ENCODE measurements at regions not wholly inside any gene's neighbourhood (a gene's known extent, or its start where the extent isn't known, plus 50 kb on each side); places are given as distances from the start of the nearest gene placed in this dataset.
"Not testable (repeated sequence)": the region's sequence is repeated elsewhere in the genome, so short reads cannot be mapped to it uniquely, and the experiment has no call there.

DNA sequence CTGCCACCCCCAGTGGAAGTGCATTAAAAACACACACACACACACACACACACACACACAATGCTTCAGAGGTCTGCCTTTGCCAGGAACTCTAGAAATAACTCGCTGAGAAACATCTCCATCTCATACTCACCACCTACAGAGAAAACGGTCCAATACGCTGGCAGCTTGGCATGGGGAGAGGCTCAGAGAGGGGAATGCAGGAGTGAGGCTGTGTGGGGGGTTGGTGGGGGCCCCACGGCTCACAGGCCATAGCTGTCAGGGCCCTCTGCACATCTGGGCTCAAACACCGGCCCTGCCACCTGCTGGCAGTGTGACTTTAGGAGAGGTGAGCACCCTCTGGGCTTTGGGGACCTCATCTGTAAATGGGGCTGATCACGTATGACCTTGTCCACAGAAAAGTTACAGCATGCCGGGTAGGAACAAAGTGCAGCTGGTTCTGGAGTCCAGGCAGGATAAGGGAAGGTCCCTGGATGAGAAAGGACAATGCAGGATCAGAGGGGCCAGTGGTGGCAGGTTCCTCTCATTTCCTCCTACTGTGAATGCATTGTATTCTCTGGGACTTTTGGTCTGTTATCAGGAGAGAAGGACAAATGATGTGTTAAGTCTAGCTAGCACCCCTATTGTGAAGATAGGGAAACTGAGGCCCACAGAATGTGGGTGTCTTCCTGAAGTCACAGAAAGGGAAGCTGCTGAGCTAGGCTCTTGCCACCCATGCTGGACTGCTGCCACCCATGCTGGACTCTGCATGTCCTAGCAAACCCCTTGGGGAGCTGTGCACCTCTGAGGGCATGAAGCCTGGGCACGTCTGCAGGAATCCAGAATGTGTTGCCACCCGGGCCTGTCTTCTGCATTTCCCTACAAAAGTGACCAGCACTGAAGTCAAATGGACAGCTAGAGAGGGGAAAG, 404.6 kb downstream of the RPS24 start:
- DNase-seq (ENCODE audit: low spot score) = no peak

DNA sequence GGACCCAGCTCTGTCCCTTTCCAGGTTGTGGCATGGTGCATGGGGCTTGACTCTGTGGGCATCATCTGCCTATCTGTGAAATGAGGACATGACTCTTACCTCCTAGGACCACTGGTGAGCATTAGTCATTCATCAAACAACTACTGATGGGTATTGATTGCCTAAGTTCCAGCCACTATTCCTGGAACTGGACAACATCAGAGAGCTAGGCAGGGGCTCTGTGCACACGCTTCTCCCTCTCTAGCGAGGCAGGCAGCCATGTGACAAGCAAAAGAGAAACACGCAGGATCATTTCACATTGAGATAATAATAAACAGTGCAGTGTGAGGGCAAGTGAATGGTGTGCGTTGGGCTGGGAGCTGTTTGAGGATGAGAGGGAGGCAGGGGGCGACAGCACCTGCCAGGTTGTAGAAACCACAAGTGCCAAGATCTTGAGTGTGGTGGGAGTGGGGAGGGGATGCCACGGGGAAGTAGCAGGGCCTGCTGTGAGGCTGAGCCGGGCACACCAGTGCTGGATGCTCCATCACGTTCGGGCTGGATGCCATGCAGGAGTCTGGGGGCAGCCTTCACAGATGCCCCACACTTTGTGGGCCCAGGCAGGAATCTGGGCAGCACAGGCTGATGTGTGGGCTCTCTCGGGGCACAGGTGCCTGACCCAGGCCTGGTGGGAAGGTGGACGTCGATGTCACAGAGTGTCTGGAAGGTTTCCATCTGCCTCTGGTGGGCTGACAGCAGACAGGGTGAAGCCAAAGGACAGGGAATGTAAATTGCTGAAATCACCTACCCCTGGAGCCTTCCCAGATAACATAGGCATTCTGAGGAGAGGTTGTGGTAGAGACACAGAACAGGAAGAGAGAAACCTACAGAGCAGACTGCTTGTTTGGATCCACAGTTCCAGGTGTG, 405.5 kb downstream of the RPS24 start:
- DNase-seq (ENCODE audit: low spot score) = no peak

DNA sequence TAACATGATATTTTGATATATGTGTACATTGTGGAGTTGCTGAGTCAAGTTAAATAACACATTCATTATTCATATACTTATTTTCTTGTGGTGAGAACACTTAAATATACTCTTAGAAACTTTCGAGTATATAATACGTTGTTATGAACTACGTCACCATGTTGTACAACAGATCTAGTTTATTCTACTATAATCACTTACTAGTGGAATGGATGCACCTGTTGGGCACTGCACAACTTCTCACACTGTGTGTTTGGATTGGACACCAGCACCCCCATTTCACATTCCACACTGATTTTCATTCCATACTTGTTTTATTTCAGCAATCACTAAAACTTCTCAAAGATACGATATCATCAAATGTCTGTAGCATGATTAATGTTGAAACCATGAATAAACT, 407.3 kb downstream of the RPS24 start:
- no peak for DNase-seq (ENCODE audit: low spot score)

DNA sequence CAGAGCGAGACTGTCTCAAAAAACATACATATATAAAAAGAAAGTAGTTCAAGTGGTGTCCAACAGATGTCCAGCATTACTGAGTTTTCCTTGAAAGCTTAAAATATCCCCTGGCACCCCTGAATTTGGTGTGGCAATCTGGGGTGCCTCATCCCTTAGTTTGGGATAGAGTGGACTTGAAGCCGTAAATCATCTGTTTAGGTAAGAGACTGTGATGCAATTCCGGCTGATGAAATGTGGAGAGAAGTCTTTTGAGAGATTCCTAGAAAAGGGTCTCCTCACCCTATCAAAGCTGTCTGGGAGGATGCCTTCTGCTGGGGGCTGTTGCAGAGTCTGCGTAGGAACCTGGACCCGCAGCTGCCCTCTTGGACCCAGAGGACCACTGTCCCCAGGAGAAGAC, 408.0 kb downstream of the RPS24 start:
- DNase-seq (ENCODE audit: low spot score) = no peak

DNA sequence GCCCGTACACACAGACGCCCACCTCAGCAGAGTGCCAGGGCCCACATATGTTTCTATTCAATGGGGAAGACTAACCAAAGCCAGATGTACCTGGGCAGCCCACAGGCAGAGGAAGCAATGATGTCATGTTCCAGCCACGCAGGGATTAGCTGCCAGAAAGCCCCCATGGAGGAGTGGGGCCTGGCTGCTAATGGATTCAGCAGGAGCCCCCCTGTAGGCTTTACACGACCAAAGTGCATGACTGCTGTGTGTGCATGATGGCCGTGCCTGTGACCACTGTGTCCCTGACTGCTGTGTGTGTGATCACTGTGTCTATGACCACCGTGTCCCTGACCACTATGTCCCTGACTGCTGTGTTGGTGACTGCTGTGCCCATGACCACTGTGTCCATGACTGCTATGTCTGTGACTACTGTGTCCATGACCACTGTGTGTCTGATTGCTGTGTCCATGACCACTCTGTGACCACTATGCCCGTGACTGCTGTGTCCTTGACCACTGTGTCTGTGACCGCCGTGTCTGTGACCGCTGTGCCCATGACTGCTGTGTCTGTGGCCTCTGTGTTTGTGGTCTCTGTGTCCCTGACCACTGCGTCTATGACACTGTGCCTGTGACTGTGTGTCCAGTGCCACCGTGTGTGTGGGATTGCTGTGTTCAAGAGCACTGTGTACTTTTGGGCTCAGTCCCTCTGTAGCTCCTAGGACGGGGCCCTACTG, 409.3 kb downstream of the RPS24 start:
- no peak for DNase-seq (ENCODE audit: low spot score)

DNA sequence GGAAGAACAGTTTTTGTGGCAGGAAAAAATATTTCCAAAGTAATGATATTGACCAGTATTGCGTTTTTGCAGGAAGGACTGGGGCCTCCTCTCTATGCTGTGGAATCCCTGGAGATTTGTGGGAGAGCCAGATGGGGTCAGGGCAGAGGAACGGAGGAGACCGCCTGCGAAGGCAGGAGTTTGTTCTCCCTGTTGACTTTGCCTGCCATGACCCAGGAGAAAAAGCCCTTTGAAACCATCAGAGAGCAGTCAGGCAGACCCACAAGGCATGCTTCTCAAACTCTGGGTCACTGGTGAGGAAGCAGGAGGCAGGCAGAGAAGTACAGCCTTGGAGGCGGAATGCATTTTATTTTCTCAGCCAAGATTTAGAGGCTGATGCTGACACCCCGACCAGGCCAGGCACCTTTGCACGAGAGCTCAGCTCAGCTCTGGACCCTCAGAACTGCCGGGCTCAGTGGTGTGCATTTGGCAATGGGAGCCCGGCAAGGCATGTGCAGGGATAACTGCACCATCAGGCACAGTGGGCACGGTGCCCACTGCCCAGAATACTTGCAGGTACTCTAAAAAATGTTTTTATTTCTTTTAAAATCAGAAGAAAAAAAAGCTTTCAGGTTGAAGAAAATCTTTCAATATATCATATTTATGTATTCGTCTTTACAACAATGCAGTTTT, 410.4 kb downstream of the RPS24 start:
- DNase-seq (ENCODE audit: low spot score) = no peak

DNA sequence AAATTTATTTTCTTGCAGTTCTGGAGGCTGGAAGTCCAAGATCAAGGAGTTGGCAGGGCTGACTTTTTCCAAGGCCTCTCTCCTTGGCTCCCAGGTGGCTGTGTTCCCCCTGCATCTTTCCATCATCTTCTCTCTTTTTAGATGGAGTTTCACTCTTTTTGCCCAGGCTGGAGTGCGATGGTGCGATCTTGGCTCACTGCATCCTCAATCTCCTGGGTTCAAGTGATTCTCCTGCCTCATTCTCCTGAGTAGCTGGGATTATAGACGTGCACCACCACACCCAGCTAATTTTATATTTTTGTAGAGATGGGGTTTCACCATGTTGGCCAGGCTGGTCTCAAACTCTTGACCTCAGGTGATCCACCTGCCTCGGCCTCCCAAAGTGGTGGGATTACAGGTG, 411.1 kb downstream of the RPS24 start:
- DNase-seq (ENCODE audit: low spot score) = not testable (repeated sequence)

DNA sequence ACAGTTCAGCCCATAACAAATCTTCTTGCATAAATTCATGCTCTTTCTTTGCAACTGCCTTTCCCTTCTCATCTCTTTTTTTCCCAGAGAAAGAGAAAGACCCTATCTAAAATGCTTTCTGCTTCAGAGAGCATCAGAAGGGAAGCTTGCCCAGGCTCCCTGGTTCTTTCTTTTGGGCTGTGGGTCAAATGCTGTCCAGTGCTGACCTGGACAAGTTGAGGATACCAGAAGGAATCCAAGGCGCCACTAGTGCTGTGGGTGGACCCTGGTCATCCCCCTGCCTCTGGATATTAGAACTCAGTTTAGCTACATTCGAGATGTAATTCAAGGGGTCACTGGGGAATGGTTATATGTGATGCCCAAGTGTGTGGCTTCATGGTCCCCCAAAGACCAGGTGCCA, 411.6 kb downstream of the RPS24 start:
- no peak for DNase-seq (ENCODE audit: low spot score)

DNA sequence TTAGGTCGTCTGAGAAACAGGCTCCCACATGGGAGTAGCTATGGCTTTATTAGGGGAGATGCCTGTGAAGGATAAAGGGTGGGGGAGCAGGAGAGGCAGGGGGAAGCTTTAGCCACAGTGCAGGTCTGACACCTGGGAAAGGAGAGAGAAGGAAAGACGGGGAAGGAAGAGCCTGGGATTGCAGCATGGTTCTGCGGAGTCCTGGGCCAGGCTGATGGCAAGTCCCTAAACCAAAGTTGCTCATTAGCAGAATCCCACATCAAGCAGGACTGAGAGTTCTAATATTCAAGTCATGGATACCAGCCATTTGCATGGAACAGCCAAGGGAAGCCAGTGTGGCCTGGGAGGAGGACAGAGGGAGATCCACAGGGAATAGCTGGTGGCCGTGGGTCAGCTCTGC, 414.8 kb downstream of the RPS24 start:
- DNase-seq (ENCODE audit: low spot score) = no peak

DNA sequence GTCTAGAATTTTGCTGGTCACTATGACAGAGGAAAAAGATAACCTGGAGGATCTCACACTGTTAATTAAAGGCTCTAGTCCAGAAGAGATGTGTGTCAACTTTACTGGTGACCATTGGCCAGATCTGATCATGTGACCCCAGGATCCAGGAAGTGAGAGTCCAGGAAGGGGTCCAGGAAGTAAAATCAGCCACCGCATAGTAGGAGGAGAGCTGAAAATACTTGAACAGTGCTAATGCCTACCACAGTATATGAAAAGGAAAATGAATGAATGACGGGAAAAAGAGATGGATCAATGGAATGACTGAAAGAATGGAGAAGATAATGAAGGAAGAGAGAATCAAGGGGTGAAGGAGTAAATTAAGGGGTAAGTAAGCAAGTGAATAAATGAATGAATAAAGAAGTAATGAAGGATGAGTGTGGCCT, 415.3 kb downstream of the RPS24 start:
- no peak for DNase-seq (ENCODE audit: low spot score)

DNA sequence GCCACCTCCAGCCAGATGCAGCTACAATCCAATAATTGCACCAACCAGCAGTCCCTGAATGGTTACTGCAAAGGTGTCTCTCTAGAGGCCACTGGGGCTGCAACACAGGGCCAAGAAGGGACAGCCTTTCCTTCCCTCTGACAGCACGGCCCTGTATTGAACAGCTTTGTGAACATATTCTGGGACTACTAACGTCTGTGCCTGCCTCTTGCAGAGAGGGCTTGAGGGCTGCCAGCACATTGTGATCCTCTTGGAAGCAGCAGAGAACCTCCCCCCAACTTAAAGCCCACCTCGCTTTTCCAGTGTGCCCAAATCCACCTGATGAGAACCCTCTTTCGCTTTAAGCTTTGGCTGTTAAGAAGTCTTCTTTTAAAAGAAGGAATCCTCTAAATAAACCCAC, 415.9 kb downstream of the RPS24 start:
- DNase-seq (ENCODE audit: low spot score) = no peak

DNA sequence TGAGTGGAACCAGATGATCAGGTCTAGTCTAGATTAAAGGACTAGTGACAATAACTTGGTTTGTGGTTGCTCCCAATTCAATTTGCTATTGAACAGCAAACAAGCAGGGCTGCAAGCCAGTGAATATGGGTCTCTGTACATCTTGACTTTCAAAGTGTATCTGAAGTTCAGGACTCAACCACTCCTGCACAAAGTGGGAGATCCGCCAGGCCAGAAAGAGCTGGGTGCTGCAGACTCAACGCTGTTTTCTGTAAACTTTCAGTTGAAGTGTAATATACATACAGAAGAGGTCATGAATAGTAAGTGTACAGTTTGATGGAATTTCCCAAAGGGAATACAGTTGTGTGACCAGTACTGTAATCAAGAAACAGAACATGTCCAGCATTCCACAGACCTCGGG, 416.6 kb downstream of the RPS24 start:
- no peak for DNase-seq (ENCODE audit: low spot score)

DNA sequence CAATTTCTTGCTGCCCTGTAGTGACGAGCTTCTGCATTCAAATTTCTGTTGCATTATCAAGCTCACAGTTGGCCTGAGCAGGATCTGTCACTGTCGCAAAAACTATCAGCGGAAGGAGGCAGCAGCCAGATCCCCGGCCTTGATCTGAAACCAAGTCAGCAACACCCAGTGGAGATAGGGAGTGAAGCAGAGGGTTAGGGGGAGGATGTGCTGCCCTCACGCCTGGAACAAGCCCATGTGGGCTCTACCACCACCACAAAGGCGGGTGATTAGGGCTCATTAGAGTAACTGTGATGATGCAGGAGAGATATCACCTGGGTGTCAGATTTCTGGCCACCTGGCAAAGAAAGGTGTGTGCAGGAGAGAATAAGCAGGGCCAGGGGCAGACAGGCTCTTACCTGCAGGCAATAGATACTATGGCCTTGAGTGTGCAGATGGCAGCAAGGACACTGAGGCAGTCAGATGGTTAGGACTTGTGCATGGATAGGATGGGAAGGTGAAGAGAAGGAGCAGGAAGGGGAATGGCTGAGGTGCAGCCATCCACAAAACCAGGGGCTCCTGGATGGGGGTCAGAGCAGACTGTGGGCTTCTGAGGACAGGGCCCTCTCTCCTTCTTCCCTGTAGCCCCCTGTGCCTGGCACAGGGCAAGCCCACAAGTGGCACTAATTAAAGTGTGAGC, 417.3 kb downstream of the RPS24 start:
- DNase-seq (ENCODE audit: low spot score) = no peak

DNA sequence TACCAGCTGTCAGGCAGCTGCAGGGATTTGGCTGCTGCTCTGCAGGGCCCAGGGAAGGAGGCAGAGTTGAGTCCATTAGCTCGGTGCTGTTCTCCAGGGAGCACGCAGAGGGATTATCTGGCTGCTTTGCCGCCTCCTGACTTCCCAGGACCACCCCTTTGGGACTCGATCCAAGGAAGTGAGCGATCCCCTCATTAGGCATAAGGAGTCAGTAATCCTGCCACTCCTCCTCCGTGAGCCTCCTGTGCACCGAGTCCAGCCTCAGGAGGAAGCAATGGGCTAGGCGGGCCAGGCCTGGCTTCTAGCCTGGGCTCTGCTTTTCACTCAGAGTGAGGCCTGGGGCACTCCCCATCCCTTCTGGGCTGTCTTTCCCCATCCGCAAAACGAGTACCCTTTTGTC, 417.9 kb downstream of the RPS24 start:
- DNase-seq (ENCODE audit: low spot score) = no peak

DNA sequence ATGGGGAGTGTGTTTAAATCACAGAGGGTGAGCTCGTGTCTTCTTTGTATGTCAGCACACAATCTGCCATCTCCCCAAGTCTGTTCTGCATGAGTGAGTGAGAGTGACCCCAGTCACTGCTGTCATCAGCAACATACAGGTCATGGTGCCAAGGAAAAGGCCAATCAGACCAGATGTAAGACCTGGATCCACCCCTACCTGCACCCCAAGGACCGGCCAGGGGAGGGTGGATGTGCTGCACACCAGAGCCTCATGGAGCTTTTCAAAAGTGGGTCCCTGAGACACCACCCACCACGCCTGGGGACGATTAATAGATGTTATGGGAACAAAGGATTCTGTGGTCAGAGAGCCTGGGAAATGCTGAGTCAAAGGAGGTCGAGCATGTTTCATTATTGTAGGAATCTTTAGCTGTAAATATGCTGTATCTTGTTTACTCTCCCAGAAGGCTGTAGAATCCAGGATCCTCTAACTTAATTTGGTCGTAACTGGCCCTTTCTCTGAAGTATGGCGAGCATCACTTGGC, 420.5 kb downstream of the RPS24 start:
- no peak for DNase-seq (ENCODE audit: low spot score)

DNA sequence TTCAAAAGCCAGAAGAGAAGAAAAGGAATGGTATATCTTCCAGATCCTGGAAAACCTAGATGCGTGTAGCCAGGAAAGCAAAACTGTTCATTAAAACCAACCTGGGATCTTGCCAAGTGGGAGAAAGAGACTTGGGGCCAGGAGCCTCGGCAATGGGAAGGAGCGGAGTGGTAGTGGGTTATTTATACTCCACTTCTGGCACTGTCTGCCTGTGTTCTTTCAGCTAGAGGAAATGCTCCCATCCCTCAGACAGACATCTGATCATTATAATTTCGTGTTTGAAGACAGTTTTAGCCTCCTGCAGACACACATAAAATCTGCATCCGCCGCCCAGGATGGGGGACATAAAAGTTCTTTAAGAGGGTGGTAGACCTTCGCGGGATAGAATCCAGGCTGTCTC, 421.6 kb downstream of the RPS24 start:
- DNase-seq (ENCODE audit: low spot score) = no peak

DNA sequence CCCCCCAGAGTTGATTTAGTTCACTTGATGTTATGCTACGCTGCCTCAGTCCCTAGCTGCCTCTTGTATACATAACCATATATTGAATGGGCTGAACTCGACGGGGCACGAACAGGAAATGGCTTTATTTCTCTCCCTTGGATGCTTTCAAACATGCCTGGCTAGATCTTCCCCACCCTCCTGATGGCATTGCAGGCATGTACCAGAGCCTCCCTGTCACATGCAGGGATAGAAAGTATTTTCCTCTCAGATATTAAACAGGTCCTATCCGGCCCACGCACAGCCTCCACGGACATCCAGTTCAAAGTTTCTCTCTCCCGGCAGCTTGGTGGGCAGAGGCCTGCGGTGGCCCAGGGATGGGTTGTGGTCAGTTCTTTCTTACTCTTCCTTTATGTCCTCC, 422.1 kb downstream of the RPS24 start:
- no peak for DNase-seq (ENCODE audit: low spot score)

DNA sequence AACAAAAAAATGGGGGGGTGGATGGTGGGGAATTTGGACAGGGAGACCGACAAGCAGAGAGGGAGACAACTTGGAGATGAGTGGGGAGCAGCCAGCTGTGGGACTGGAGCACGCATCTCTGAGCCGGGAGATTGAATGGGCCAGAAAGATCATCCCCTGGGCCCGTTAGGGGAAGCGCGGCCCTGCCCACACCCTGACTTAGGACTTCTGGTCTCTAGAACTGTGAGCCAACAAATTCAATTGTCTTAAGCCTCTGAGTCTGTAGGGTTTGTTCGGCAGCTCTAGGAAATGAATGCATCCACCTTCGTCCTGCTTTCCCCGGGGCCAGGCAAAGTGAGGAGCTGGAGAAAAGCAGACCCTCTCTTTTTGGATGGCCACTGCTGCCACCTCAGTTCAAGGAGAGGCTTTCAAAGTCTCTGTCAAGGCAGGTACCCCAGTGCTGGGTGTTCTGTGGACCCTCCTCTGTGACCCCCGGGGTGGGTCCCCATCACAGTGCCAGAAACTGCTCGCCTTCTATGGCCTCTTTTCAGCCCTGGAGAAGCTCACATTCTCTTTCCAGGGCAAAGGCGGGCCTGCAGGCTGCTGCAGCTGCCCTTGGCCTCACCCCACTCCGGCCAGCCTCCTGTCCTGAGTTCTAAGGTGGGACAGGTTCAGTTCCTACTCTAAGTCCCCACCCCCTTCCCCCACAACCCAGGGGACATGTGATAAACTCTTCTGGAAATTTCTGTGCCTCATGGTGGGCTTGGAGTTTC, 423.2 kb downstream of the RPS24 start:
- no peak for DNase-seq (ENCODE audit: low spot score)

DNA sequence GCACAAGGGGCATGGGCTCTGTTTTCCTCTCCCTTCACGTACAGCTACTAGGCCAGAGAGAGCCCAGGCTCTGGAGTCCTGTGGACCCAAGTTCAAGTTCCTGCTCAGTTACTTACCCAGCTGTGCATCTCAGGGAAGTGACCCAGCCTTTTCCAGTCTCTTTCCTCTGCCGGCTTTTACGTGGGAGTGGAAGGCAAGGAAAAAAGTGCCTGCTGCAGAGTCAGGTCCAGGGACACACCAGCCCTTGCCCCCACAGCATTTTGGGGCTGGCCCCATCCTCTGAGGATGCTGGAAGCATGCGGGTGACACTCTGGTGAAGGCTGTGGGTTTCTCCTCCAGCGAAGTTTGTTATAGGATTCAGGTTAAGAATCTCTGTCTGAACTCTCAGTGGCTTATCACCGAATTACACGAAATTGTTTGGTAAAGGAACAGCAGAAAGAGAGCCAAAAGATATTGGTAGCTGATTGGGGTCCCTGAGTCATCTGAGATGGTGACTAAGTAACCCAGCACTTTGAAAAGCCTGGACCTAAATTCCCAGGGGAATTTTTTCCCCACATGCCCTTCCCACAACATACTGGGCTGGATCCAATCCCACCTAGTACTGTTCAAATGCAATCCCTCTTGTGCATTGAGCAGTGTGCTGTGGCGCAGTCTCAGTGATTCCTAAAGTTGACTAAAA, 424.3 kb downstream of the RPS24 start:
- DNase-seq (ENCODE audit: low spot score) = no peak

All from COLO829 (cell line).